AG08395 (cell line): ENCODE measurements at regions not wholly inside any gene's neighbourhood (a gene's known extent, or its start where the extent isn't known, plus 50 kb on each side); places are given as distances from the start of the nearest gene placed in this dataset.
"Not testable (repeated sequence)": the region's sequence is repeated elsewhere in the genome, so short reads cannot be mapped to it uniquely, and the experiment has no call there.

Experiments
- DNase-seq: peaks from one replicate; pipeline ENCODE4 v3.0.0; 2012; ENCODE audit warnings: mixed read lengths, low spot score

DNA sequence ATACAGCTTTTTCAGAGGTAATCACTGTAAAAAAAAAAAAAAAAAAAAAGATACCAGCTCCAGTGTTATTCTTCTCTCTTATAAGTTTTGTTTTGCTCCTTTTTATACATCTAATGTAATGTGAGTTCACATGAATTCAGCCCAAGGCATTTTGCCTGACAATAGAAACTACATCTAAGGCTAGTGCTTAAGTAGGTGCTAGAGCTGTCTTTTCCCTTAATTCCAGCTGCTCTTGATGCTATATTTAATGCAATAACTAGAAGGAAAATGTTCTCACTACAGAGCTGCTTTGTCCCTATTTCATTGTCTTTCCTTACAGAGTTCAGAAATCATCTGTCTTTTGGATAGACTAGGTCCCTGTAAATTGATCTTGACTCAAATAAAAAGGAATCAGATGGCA is 150.1 kb downstream of the NAA11 start:
- no peak for DNase-seq

GRCh38 chr4:79174490-79175252 is 151.2 kb downstream of the NAA11 start:
- no peak for DNase-seq

DNA sequence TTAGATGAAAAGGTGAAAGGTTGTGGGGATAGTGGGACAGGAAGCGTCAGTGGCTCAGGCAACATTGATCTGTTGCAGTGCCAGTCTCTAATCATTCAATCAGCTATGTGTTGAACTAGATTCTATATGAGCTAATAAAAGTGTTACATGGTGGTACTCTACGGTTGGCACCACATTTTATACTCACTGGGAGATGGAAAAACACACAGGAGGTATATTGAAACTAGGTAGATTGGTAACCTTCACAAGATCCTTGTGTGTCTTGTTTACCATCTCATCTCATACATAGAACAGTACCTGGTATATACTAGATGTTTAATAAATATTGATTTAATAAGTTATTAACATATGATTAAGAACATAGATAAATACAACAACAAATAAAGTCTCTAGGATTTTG is 152.7 kb downstream of the NAA11 start:
- no peak for DNase-seq

DNA sequence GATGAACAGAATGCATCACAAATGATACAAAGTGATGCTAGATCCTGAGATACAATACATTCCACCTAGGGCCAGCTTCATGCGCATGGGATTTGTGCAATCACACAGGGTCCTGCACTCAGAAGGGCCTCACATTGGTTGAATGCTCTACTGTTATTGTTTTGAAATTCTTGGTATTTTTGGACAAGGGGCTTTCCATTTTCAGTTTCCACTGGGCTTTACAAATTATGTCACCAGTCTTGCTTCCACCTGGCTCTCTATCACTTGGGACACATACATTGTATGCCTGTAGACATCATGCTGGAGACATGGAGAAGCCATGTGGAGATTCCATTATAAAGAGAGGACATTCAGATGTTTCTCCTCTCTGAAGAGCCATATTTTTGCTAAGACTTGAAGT is 155.8 kb downstream of the NAA11 start:
- no peak for DNase-seq

GRCh38 chr4:79164907-79165610 is 160.8 kb downstream of the NAA11 start:
- no peak for DNase-seq

DNA sequence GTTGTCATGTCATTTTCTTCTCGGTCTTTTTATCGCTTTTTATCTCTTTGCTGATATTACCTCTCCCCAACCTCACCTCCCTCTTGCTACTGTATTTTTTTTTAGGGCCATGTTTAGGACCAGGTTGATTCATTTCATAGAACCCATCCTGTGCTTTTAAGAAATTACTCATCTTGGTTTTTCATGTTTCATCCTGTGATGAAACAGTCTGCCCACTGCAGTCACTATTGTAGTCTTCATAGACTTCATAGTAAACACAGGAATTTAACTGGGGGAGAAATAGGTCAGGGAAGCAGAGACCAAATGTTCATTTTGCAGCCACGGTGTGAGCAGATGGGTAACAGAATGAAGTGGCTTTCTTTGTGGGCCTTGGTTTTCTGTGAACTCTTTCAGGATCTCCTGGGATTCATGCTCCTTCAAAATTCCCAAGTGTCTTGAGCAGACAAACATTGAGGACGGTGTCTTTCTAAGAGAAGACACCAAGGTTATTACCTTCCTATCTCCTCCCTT is 161.8 kb downstream of the NAA11 start:
- DNase-seq = no peak

GRCh38 chr4:79160962-79161361 is 164.9 kb downstream of the NAA11 start:
- DNase-seq = no peak

- not testable (repeated sequence) for DNase-seq
Measured at GRCh38 chr4:79158705-79159104, 167.2 kb downstream of the NAA11 start.

- no peak for DNase-seq
Measured at GRCh38 chr4:79155336-79155735, 170.5 kb downstream of the NAA11 start.

DNA sequence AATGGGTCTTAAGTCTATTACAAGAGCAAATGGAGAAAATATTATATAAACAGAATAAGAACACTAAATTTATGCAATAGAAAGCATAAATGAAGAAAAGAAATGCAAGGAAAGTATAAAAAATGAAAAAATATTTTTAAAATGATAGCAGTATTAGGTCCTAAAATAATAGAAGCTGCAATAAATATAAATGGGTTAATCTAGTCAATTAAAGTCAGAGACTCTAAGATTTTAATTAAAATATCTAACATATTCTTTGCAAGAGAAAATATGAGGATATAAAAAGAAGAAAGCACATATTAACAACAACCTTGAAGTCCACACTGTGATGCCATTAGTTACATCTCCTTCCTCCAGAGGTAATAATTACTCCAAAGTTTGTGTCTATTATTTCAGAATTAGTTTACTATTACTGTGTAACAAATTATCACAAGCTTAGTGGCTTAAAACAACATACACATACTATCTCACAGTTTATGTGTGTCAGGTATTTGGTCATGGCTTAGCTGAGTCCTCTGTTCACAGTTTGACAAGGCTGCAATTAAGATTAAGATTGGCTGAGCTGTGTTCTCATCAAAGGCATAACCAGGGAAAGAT is 174.9 kb downstream of the NAA11 start:
- no peak for DNase-seq

GRCh38 chr4:79148369-79148768 is 177.5 kb downstream of the NAA11 start:
- no peak for DNase-seq

GRCh38 chr4:79147251-79147650 is 178.6 kb downstream of the NAA11 start:
- no peak for DNase-seq

DNA sequence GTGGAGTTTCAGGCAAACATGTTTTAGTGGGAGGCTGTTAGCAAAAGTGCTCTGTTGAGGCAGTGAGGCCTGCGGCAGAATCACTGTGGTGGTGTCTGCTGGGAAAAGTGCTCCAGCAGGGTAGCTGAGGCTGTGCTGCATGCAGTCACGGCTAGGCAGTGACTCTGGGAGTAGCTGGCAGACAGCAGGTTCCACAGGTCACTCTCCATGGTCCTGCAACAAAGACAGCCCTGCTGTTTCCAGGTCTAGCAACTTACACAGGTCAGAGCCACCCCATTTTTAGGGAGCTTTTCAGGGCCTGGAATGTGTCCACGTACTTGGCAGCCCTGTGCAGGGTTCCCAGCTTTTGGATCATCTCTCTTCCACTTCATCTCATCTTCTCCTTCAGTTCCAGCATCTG is 184.3 kb downstream of the NAA11 start:
- peak; percentile 3 for DNase-seq

GRCh38 chr4:79134767-79135166 is 191.1 kb downstream of the NAA11 start:
- DNase-seq = no peak

GRCh38 chr4:79132826-79133225 is 193.0 kb downstream of the NAA11 start:
- no peak for DNase-seq

GRCh38 chr4:79121875-79122358 is 182.7 kb upstream of the PAQR3 start:
- no peak for DNase-seq

DNA sequence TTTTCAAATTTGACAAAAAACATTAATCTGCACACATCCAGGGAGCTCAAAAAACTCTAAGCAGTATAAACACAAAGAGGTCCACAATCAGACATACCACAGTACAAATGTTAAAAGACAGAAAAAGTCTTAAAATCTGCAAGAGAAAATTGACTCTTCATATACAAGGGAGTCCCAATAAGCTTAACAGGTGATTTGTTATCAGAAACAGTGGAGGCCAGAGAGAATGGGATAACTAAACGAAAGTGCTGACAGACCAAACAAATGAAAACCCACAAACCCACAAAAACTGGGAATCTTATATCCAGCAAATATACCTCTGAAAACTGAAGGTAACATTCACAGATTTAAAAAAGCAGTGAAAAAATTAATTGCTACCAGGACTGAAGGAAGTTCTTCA is 182.0 kb upstream of the PAQR3 start:
- no peak for DNase-seq

- DNase-seq = not testable (repeated sequence)
Measured at GRCh38 chr4:79117051-79117450, 177.8 kb upstream of the PAQR3 start.

- DNase-seq = no peak
Measured at GRCh38 chr4:79107014-79107413, 167.8 kb upstream of the PAQR3 start.

- DNase-seq = no peak
Measured at GRCh38 chr4:79088946-79089691, 149.9 kb upstream of the PAQR3 start.

DNA sequence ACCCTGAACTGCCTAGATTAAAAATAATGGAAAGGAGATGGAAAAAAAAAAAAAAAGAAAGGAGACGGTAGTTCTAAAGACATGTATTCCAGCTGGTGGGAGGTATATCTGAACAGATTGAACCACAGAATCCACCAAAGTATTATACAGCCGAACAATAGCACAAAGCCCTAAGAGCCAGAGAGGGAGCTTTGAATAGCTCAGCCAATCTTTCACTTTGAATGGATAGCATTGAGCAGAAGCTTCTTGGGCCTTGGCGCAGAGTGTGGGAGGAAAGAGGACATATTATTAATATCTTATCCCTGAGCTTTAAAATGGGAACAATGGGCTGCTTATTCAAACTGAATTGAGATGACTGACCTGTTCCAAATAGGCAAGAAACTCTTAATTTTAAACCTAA is 147.8 kb upstream of the PAQR3 start:
- no peak for DNase-seq

- no peak for DNase-seq
Measured at GRCh38 chr4:79083406-79084010, 144.3 kb upstream of the PAQR3 start.
